ES-I3 (cell line): ENCODE measurements at regions not wholly inside any gene's neighbourhood (a gene's known extent, or its start where the extent isn't known, plus 50 kb on each side); places are given as distances from the start of the nearest gene placed in this dataset.

Source experiments
- H3K36me3 ChIP-seq: 2 replicates; pipeline ENCODE4 v1.6.1; 2013; ENCODE audit warnings: mild to moderate bottlenecking, low read length, control low read depth, moderate library complexity; ENCODE audit not compliant: insufficient read depth
- H3K4me1 ChIP-seq: 2 replicates; pipeline ENCODE4 v1.6.1; 2013; ENCODE audit warnings: mild to moderate bottlenecking, control low read depth, low read length; ENCODE audit not compliant: insufficient read depth
- H3K9ac ChIP-seq: 2 replicates; pipeline ENCODE4 v1.6.1; 2013; ENCODE audit warnings: low read depth, mild to moderate bottlenecking, low read length, moderate library complexity
- H3K9me3 ChIP-seq: 2 replicates; pipeline ENCODE4 v1.6.1; 2013; ENCODE audit warnings: mild to moderate bottlenecking, low read length, moderate library complexity; ENCODE audit not compliant: control insufficient read depth, insufficient read depth

DNA sequence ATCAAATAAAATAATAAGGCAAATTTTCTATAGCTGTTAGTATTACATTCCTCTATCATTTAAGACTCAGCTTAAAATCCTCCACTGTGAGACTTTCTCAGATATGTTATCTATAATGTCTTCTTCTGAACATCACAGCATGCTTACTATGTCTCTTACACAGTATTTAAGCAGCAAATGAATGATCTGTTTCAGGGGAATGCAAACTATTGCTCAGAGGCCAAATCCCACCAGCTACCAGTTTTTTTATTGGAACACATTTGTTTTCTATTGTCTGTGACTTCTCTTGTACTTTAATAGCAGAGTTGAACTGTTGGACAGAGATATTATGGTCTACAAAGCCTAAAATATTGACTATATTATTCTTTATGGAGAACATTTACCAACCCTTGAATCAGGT, 59.6 kb downstream of the C3orf38 start:
- H3K9me3 ChIP-seq = no peaks in the 10 kb centered on the region
- H3K4me1 ChIP-seq = no peaks in the 10 kb centered on the region
- H3K9ac ChIP-seq = no peak overlapping the region
- H3K36me3 ChIP-seq = no peaks in the 10 kb centered on the region

DNA sequence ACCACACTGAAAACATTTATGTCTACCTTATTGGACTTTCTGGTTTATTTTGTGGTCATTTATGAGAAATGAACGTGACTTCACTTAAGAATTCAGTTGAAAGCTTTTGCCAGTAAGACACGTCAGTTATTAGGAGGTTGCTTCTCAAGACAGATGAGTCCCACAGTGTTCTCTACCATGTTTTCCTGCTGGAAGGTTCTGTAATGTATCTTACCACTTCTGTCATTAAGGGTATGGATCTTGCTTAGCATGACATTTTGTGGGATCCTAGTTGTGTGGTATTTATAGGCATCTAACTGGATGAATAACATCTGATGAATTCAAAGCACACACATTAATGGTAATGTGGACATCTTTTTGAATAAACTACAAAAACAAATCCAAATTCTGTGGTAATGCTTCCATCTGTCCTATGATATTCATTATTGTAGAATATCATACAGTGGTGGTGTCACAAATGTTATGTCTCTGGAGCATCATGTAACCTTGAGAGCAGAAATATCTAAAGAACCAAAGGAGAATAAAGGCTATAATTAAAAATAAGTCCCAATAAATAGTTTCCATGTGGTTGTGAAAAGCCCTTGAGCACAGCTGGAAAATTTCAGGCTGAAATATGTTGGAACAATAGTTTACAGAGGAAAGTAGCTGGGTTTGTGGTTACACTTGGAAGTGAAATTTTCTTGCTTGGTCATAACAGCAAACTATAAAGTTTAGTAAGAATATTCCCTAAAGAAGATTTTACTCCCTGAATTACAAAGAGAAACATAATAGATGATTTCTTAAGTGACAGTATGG, 61.5 kb downstream of the C3orf38 start:
- Histone ChIP-seq H3K36me3 (no peaks in the 10 kb centered on the region), H3K9me3 (no peaks in the 10 kb centered on the region), H3K4me1 (no peaks in the 10 kb centered on the region), H3K9ac (no peak overlapping the region)

DNA sequence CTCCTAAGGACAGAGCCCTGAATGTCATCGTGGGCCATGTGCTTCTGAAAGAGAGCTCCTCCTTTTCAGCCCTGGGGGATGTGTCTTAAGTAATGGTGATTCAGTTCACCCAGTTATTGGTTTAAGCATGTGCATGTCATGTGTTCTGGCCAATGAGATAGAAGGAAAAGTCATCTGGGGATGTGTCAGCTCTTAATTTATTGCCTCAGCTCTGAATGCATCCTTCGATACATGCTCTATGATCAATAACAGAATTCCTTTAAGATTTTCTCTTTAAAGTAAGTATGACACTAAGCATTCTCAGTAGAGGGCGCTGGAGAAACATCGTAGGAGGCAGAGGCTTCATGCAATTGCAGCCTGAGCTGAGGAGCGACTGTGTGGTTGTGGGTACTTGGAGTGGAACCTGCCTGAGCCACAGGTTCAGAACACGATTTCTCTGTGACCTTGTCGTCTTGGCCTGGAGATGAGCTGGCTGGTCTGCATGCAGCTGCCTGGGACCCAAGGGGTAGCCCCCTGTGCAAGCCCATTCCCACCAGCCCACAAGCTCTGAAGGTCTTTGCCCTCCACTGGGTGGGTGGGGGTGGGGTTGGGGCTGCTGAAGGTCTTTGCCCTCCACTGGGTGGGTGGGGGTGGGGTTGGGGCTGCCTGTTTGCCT, 69.5 kb downstream of the C3orf38 start:
- Histone ChIP-seq H3K9me3 (no peaks in the 10 kb centered on the region), H3K36me3 (no peaks in the 10 kb centered on the region), H3K4me1 (no peaks in the 10 kb centered on the region), H3K9ac (no peak overlapping the region)

DNA sequence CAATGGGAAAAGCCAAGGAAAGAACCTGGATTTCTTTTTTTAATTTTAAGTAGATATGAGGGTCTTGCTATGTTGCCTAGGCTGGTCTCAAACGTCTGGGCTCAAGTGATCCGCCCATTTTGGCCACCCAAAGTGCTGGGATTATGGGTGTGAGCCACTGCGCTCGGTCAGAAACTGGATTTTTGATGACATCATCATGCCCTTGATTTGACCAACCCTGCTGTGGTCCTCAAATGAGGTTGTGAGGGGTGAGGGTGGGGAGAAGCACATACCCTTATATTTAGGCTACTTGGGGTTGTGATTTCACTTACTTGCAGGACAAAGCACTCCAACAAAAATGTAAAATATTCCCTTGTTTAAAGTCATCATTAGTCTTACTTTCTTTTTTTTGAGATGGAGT, 70.4 kb downstream of the C3orf38 start:
- no peaks in the 10 kb centered on the region for H3K4me1 ChIP-seq
- H3K36me3 ChIP-seq = no peaks in the 10 kb centered on the region
- no peaks in the 10 kb centered on the region for H3K9me3 ChIP-seq
- no peak overlapping the region for H3K9ac ChIP-seq

DNA sequence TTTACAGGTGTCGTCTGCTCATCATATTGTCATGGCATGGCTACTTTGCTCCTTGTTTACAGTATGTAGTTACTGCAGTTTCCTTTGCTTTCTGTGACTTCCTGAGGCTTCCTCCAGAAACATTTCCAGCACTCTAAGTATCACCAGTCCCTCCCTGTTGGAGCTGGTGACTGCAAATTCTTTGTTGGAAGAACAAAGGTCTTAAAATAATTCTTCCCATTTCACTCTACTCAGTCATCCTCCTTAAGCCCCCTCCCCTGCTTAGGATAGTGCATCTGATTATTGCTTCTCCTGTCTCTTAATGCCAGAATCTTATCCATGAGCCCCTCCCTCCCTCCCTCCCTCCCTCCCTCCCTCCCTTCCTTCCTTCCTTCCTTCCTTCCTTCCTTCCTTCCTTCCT, 72.0 kb downstream of the C3orf38 start:
- Histone ChIP-seq H3K9ac (no peak overlapping the region), H3K9me3 (no peaks in the 10 kb centered on the region), H3K36me3 (no peaks in the 10 kb centered on the region), H3K4me1 (no peaks in the 10 kb centered on the region)

DNA sequence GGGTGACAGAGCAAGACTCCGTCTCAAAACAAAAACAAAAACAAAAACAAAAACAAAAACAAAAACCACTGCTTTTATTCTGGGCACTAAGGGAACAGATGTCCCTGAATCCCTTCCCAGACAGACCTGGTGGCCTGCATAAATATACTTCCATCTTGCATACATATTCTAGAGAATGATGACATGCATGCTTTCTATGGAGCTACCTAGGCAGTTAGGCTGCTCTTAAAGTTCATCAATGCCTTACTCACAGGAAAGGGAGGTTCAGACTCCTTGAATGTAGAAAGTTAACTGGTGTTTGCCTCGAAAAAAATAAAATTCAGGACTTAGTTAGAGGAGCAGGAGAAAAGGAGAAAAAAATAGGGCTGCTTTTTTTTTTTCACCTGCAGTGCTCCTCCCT, 72.6 kb downstream of the C3orf38 start:
- Histone ChIP-seq H3K4me1 (no peaks in the 10 kb centered on the region), H3K9me3 (no peaks in the 10 kb centered on the region), H3K9ac (no peak overlapping the region), H3K36me3 (no peaks in the 10 kb centered on the region)

DNA sequence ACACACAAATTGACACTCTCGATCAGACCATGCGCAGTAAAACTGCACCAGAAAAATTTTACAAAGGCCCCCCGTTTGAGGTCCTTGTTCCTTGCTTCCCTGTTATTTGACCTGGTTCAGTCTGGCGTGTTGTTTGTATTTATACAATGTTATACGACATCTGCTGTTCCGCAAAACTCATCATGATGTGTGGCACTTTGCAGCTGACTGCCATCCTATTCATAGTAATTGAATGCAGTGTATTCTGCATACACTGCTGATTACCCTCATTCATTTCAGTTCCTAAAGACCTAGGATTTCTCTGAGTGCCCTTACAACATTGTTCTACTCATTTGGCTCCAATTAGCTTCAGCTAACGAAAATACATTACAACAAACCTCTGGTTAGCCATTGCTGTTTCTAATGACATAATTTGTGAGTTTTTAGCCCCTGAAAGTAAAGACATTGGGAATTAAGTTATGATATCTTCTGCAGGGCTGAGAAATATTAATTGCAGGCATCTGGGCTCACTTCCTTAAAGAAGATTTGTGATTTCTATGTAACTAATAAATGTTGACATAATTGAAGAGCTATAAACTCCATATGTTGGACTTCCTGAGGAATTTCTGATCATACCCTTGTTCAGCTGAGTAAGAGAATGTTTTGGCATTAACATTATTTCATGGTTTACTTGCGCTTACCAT, 75.7 kb downstream of the C3orf38 start:
- no peaks in the 10 kb centered on the region for H3K4me1 ChIP-seq
- no peaks in the 10 kb centered on the region for H3K36me3 ChIP-seq
- H3K9me3 ChIP-seq = no peaks in the 10 kb centered on the region
- no peak overlapping the region for H3K9ac ChIP-seq

DNA sequence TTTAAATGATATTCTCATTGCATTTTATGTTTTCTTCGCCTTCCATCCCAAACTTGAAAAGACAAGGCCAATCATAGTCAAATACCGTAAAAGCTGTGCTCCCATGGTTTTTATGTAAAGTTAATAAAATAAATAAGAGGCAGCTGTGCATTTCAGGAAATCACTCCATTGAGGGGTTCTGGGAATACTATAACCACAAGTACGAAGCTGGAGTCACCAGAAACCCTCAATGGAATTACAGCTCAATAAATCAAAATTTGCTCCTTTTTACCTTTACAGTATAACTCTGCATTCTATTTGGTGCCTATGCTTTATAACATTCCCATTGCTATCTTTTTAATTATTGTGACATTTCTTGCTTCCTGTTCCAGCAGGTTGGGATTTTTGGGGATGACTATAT, 77.2 kb downstream of the C3orf38 start:
- Histone ChIP-seq H3K4me1 (0 out of 2 replicates have a peak, but pooled peaks cover 7% of the 10 kb centered on the region), H3K36me3 (no peaks in the 10 kb centered on the region), H3K9ac (no peak overlapping the region), H3K9me3 (no peaks in the 10 kb centered on the region)

DNA sequence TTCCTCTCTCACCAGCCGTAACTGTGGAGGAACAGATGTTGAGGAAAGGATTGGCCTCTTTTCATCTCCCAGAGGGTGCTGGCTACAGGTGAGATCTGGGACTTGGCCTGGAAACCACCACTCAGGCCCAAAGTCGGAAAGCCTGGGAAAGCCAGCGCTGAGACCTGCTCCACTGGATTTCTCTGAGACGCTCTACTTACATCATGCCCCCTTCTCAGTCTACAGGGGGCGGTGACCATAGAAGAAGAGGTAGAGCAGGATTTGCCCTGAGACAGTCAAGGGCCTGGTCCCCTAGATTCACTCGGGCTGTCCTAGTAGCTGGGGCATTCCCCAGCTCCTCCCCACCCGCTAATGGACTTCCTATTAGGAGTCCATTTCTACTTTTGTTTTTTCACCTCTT, 80.9 kb downstream of the C3orf38 start:
- Histone ChIP-seq H3K9ac (no peak overlapping the region), H3K4me1 (0 out of 2 replicates have a peak, but pooled peaks cover 7% of the 10 kb centered on the region), H3K36me3 (no peaks in the 10 kb centered on the region), H3K9me3 (no peaks in the 10 kb centered on the region)

DNA sequence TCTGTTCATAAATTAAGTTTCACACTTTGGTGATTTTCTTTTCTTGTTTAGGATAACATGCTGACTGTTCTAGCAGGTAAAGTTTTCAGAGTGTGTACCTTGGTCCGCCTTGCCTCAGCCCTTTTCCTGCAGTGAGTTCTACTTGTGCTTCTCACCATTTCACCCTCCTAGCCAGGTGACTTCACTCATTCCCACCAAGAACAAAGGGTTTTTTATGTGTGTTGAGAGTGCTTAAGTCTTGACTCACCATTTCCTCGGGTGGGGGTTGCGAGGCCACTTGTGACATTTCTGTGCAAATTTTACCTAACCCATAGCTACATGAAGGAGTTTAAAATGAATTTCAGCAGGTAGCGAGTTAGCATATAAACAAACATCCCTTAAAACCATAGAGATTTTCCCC, 81.4 kb downstream of the C3orf38 start:
- Histone ChIP-seq H3K9me3 (no peaks in the 10 kb centered on the region), H3K9ac (no peak overlapping the region), H3K4me1 (0 out of 2 replicates have a peak, but pooled peaks cover 7% of the 10 kb centered on the region), H3K36me3 (no peaks in the 10 kb centered on the region)

DNA sequence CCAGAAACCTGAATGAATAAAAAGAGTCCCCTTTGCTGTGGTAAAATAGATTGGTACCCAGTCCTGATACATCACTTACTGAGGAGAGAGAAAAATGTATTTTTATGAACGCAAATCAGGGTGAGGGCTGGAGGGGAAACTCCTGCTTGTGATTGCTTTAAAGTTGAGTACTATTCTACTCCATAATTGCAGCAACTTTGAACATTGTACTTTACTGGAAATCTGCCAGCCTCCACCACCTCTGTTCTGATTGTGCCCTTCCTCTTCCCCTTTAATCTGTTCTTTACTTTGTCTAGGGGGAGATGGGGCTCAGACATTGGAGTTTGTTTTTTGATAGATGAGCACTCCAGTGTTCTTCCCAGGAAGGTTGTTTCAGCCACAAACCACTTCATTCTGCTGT, 81.9 kb downstream of the C3orf38 start:
- Histone ChIP-seq H3K9me3 (no peaks in the 10 kb centered on the region), H3K4me1 (0 out of 2 replicates have a peak, but pooled peaks cover 7% of the 10 kb centered on the region), H3K9ac (no peak overlapping the region), H3K36me3 (no peaks in the 10 kb centered on the region)

DNA sequence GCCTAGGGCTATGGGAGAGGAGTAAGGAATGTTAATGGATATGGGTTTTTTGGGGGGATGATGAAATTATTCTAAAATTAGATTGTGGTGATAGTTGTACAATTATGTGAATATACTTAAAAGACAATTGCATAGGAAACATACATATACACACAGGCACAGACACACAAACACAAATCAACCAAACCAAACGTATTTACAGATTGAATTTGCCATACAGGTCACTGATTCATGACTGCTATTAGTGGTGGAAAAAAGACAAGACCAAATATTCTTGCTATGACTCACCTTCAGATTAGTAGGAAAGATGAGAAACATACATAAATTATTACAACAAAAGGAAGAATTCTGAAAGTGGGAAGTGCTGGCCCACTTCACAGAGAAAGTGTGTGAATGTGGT, 85.3 kb downstream of the C3orf38 start:
- Histone ChIP-seq H3K9ac (no peak overlapping the region), H3K36me3 (no peaks in the 10 kb centered on the region), H3K9me3 (no peaks in the 10 kb centered on the region), H3K4me1 (0 out of 2 replicates have a peak, but pooled peaks cover 7% of the 10 kb centered on the region)

DNA sequence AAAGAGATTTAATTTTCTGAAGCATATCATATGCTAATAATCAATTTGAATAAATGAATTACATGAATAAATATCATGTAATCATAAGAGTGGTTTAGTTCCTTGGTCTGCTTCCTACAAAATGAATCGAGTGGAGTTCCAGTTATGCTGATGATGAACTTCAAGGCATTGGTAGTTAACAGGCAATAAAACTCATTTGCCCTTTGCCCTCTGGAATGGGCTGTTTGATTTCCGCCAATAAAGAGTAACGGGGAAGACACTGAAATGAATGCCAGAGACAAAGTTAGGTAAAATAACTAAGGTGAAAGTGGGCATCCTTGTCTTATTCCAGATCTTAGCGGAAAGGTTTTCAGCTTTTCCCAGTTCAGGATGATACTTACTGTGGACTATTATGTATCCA, 90.1 kb downstream of the C3orf38 start:
- Histone ChIP-seq H3K9me3 (peaks cover 3% of the 10 kb centered on the region; the same call in 1 of the 2 replicates), H3K36me3 (no peaks in the 10 kb centered on the region), H3K9ac (no peak overlapping the region), H3K4me1 (no peaks in the 10 kb centered on the region)

DNA sequence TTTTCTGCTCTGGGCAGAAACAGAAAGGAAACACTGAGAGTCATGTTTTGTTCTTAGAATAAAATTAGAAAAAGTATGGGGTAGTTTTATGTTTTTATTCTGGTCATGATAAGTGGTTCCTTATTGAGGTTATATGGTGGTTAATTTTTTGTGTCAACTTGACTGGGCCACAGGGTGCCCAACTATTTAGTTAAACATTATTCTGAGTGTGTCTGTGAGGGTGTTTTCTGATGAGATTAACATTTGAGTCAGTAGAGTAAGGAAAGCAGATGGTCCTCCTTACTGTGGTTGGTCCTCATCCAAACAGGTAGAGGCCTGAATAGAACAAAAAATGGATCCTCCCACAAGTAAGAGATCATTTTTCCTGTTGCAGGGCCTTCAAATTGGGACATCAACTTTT, 98.9 kb downstream of the C3orf38 start:
- no peak overlapping the region for H3K9ac ChIP-seq
- no peaks in the 10 kb centered on the region for H3K4me1 ChIP-seq
- no peaks in the 10 kb centered on the region for H3K36me3 ChIP-seq
- peaks cover 5% of the 10 kb centered on the region; the same call in 1 of the 2 replicates for H3K9me3 ChIP-seq

DNA sequence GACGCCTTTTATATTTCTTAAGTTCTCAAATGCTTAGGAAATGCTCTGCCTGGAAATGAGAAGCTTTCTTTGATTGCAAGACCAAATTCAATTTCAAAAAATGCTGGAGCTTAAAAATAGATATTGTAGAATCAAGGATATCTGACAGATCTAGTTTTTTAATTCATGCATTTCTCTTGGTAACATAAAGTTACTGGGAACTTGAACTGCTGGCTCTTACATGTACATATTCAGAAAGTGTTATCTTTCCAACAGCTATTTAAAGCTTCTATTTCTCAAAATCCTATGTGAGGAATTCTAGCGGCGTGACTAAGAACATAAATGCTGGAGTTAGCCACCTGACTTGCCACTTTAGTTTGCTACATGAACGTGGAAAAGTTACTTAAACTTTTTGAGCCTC, 109.3 kb downstream of the C3orf38 start:
- no peaks in the 10 kb centered on the region for H3K4me1 ChIP-seq
- H3K9me3 ChIP-seq = no peaks in the 10 kb centered on the region
- no peaks in the 10 kb centered on the region for H3K36me3 ChIP-seq
- H3K9ac ChIP-seq = no peak overlapping the region
